ENCODE measurements at regions not wholly inside any gene's neighbourhood (a gene's known extent, or its start where the extent isn't known, plus 50 kb on each side); places are given as distances from the start of the nearest gene placed in this dataset.
"Not testable (repeated sequence)": the region's sequence is repeated elsewhere in the genome, so short reads cannot be mapped to it uniquely, and the experiment has no call there.

DNA sequence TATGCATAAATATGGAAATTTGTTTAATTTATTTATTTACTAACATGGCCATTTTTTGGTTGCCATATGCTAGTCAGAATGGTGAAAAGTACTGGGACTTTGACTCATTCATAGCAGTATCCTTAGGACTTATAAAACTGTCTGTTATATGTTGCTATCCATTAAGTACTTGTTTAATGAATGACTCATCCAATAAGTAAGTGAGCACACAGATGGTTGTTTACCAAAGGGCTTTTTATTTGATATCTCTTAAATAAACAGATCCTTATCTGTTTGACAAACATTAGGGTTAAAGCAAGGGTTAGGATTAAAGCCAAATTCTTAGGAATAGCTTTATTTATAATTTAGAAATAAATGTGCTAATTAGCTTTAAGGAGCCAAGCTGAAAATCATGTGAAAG, 183.4 kb downstream of the FBXO4 start:
- TF ChIP-seq, protein P1, sequence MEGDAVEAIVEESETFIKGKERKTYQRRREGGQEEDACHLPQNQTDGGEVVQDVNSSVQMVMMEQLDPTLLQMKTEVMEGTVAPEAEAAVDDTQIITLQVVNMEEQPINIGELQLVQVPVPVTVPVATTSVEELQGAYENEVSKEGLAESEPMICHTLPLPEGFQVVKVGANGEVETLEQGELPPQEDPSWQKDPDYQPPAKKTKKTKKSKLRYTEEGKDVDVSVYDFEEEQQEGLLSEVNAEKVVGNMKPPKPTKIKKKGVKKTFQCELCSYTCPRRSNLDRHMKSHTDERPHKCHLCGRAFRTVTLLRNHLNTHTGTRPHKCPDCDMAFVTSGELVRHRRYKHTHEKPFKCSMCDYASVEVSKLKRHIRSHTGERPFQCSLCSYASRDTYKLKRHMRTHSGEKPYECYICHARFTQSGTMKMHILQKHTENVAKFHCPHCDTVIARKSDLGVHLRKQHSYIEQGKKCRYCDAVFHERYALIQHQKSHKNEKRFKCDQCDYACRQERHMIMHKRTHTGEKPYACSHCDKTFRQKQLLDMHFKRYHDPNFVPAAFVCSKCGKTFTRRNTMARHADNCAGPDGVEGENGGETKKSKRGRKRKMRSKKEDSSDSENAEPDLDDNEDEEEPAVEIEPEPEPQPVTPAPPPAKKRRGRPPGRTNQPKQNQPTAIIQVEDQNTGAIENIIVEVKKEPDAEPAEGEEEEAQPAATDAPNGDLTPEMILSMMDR (IDR thresholded peaks at IDR 0.05), result no peak
- TF ChIP-seq POLR2A (IDR thresholded peaks at IDR 0.05), result no peak
- H3K4me1 ChIP-seq (replicated peaks in 1 of 2), result no peaks in the 10 kb centered on the region
- no peaks in the 10 kb centered on the region for H3K27me3 ChIP-seq
- H3K4me3 ChIP-seq, result no peak overlapping the region
- no peak overlapping the region for H3K27ac ChIP-seq
- intact Hi-C loops (cut with DNase I), result no loop called here
- no peaks in the 10 kb centered on the region for H3K36me3 ChIP-seq (replicated peaks in 1 of 2)
- no peaks in the 10 kb centered on the region for H3K9me3 ChIP-seq (replicated peaks in 1 of 3)
- no peak for DNase-seq

DNA sequence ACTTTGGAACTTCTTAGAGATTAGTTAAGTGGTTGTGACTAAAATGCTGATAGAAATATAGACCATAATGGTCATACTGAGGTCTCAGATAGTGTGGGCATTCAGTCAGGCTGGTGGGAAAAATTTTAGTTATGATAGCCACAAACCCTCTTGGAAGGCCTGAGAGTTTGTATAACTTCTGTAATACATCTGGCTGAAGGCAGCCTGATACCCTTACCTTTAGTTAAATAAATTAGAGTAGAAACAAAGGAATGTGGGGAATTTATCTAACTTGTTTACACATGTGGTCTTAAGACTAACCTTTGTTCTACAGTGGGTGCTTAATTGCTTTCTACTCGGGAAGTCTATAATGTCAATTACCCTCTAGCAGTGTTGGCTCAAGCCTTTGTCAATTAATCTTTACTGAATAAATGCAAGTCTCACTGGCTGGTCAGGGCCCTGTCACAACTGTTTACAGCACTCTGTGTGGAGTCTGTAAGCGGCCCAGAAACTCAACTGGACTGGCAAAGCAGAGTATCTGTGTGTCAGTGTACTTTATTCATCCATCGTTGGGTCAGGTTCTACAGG, 184.0 kb downstream of the FBXO4 start:
- Histone ChIP-seq H3K4me3 (no peak overlapping the region), H3K4me1 (replicated peaks in 1 of 2) (no peaks in the 10 kb centered on the region), H3K27ac (no peak overlapping the region), H3K36me3 (replicated peaks in 1 of 2) (no peaks in the 10 kb centered on the region), H3K27me3 (no peaks in the 10 kb centered on the region), H3K9me3 (replicated peaks in 1 of 3) (no peaks in the 10 kb centered on the region)
- intact Hi-C loops (cut with DNase I), result no loop called here
- DNase-seq, result no peak
- 51 to 64% (median 55%) methylated on average over 2 to 3 of the region's 3 CpGs for WGBS, 4 donors
- TF ChIP-seq POLR2A (IDR thresholded peaks at IDR 0.05), result no peak
- TF ChIP-seq, protein P1 (IDR thresholded peaks at IDR 0.05), result no peak

DNA sequence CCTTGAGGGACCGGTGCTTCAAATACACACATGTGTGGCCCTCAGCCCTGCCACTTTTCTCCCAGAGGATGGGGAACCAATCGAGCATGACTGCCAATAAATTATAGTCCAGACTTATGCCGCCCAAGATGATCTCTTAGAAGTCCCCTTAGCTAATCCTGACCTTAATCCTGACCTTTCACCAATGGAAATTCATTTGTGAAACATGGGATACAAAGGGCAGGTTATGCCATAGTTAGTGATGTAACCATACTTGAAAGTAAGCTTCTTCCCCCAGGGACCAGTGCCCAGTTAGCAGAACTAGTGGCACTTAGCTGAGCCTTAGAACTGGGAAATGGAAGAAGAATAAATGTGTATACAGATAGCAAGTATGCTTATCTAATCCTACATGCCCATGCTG, 190.6 kb downstream of the FBXO4 start:
- 67 to 81% (median 71%) methylated on average over 3 of the region's 3 CpGs for WGBS, 4 donors
- intact Hi-C loops (cut with DNase I); H3K27me3 ChIP-seq; H3K4me3 ChIP-seq; H3K4me1 ChIP-seq (replicated peaks in 1 of 2); H3K36me3 ChIP-seq (replicated peaks in 1 of 2); H3K9me3 ChIP-seq (replicated peaks in 1 of 3); DNase-seq; H3K27ac ChIP-seq: not testable (repeated sequence)

DNA sequence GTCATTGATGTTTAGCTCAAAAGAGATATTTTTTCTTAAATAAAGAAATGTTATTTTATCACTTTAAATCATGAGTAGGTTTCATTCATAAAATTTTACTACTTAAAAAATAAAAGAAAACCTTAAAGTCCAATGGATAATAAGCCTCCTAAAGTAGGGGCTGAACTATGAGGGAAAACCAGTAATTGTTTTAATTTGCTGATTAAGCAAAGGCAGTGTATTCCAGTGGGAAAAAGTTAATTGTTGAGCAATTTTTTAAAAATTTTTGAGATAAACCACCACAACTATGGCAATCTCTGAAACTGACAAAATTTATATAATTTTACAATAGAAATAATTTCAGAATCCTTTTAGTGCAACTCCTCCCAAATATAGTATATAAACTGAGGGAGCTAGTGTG, 195.0 kb downstream of the FBXO4 start:
- no peak overlapping the region for H3K27ac ChIP-seq
- TF ChIP-seq, protein P1 (IDR thresholded peaks at IDR 0.05), result no peak
- no peak for TF ChIP-seq POLR2A (IDR thresholded peaks at IDR 0.05)
- H3K4me3 ChIP-seq, result no peak overlapping the region
- intact Hi-C loops (cut with DNase I), result no loop called here
- DNase-seq, result no peak
- no peaks in the 10 kb centered on the region for H3K27me3 ChIP-seq
- no peaks in the 10 kb centered on the region for H3K4me1 ChIP-seq (replicated peaks in 1 of 2)
- no peaks in the 10 kb centered on the region for H3K36me3 ChIP-seq (replicated peaks in 1 of 2)
- no peaks in the 10 kb centered on the region for H3K9me3 ChIP-seq (replicated peaks in 1 of 3)

DNA sequence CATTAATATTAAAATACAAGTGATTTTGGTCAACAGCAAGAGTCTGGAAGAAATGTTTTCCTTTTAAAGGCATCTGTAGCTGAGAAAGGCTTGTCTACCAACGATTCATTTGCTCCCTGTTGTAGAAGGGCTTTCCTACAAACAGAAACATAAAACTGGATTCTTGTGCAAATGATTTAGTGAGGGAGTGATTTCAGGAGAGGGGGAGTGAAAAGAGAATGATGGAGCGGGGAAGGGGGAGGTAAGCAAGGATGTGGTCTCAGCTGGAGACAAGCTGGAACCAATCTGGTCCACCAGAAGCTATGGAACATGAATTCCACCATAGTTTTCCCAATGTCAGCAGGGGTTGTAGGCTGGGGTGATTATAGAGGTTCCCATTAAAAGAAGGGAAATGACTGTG, 196.3 kb downstream of the FBXO4 start:
- Histone ChIP-seq H3K4me3 (no peak overlapping the region), H3K27ac (no peak overlapping the region), H3K9me3 (replicated peaks in 1 of 3) (no peaks in the 10 kb centered on the region), H3K4me1 (replicated peaks in 1 of 2) (no peaks in the 10 kb centered on the region), H3K27me3 (no peaks in the 10 kb centered on the region), H3K36me3 (replicated peaks in 1 of 2) (no peaks in the 10 kb centered on the region)
- intact Hi-C loops (cut with DNase I), result no loop called here
- TF ChIP-seq POLR2A (IDR thresholded peaks at IDR 0.05), result no peak
- TF ChIP-seq, protein P1 (IDR thresholded peaks at IDR 0.05), result no peak
- no peak for DNase-seq
- WGBS, 4 donors, result 51 to 66% (median 54%) methylated on average over 2 of the region's 2 CpGs
